OCI-LY1 (cell line): ENCODE measurements at regions not wholly inside any gene's neighbourhood (a gene's known extent, or its start where the extent isn't known, plus 50 kb on each side); places are given as distances from the start of the nearest gene placed in this dataset.

Experiments
- EZH2 ChIP-seq: fragments of 200-600 bp; sonication (generic), shearing (Covaris generic); IDR thresholded peaks from 2 replicates; pipeline ENCODE4 v1.8.0; 2017; ENCODE audit warnings: borderline replicate concordance, mixed run types, mild to moderate bottlenecking, antibody characterized with exemption, low read length, moderate library complexity, mixed read lengths
- TF ChIP-seq, protein P1 (sequence below): fragments of 200-600 bp; sonication (generic), shearing (Covaris generic); IDR thresholded peaks from 2 replicates; pipeline ENCODE4 v1.5.1; 2017; ENCODE audit warnings: mild to moderate bottlenecking, antibody characterized with exemption, low read length, moderate library complexity, mixed read lengths

DNA sequence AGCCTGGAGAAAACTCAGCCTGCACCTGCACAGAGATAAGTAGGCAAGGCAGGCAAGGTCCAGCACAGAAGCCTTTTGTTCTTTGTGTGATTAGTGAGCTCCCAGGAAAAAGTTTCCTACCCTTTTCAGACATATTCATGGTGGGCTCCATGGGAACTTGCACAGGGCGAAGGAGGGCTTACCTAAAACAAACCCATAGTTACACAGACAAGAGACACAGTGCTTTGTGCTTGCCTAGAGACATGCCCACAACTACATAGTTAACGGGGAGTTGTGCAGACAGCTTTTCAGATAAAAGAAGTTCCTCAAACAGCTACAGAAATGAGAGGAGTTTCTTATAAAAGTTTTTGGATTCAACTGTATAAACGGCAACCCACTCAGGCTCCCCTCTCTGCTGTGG lies 180.5 kb downstream of the GLUD2 start:
- TF ChIP-seq EZH2, result no peak
- TF ChIP-seq, protein P1, sequence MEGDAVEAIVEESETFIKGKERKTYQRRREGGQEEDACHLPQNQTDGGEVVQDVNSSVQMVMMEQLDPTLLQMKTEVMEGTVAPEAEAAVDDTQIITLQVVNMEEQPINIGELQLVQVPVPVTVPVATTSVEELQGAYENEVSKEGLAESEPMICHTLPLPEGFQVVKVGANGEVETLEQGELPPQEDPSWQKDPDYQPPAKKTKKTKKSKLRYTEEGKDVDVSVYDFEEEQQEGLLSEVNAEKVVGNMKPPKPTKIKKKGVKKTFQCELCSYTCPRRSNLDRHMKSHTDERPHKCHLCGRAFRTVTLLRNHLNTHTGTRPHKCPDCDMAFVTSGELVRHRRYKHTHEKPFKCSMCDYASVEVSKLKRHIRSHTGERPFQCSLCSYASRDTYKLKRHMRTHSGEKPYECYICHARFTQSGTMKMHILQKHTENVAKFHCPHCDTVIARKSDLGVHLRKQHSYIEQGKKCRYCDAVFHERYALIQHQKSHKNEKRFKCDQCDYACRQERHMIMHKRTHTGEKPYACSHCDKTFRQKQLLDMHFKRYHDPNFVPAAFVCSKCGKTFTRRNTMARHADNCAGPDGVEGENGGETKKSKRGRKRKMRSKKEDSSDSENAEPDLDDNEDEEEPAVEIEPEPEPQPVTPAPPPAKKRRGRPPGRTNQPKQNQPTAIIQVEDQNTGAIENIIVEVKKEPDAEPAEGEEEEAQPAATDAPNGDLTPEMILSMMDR, result no peak
